GM12878 (cell line): ENCODE measurements at regions not wholly inside any gene's neighbourhood (a gene's known extent, or its start where the extent isn't known, plus 50 kb on each side); places are given as distances from the start of the nearest gene placed in this dataset.

ENCODE experiments used
- BCL11A ChIP-seq: IDR thresholded peaks from 2 replicates; pipeline ENCODE4 v1.6.1; 2011; ENCODE audit warnings: low read depth, low read length
- BHLHE40 ChIP-seq, 2 experiments: fragments of 450-650 bp in 1 of 2; IDR thresholded peaks; 2 replicates each; pipeline ENCODE4 v1.6.1; 2011 to 2017; ENCODE audit warnings: low read depth in 2 of 2, borderline replicate concordance in 1 of 2, improper control_type of control experiment in 1 of 2, low read length in 1 of 2, mild to moderate bottlenecking in 1 of 2
- BMI1 ChIP-seq: fragments of 450-650 bp; IDR thresholded peaks from 2 replicates; pipeline ENCODE4 v1.6.1; 2016; ENCODE audit warnings: mild to moderate bottlenecking, moderate library complexity, borderline replicate concordance
- CEBPB ChIP-seq, 2 experiments: fragments of 150-350 bp in 1 of 2; IDR thresholded peaks; 2 replicates each; pipeline ENCODE4 v1.6.1; 2012 to 2014; ENCODE audit warnings: low read depth in 2 of 2, low read length in 2 of 2, borderline replicate concordance in 1 of 2, inconsistent platforms in 1 of 2
- CHD1 ChIP-seq: IDR thresholded peaks from 2 replicates; pipeline ENCODE4 v1.6.1; 2012; ENCODE audit warnings: low read depth, low read length, improper control_type of control experiment
- CREM ChIP-seq: IDR thresholded peaks from 2 replicates; pipeline ENCODE4 v1.6.1; 2014; ENCODE audit warnings: antibody characterized with exemption, low read depth
- DPF2 ChIP-seq: fragments of 450-650 bp; IDR thresholded peaks from 2 replicates; pipeline ENCODE4 v1.6.1; 2017; ENCODE audit warnings: mild to moderate bottlenecking
- ETV6 ChIP-seq, 2 experiments: fragments of 450-650 bp in 1 of 2; IDR thresholded peaks in 1 of 2; conservative IDR thresholded peaks in 1 of 2; 2 replicates each; pipeline ENCODE4 v1.6.1; 2014; ENCODE audit warnings: antibody characterized with exemption in 1 of 2, borderline replicate concordance in 1 of 2, low read depth in 1 of 2, mild to moderate bottlenecking in 1 of 2, moderate library complexity in 1 of 2
- IRF4 ChIP-seq: IDR thresholded peaks from 2 replicates; pipeline ENCODE4 v1.6.1; 2011; ENCODE audit warnings: low read depth, low read length
- JUNB ChIP-seq: IDR thresholded peaks from 2 replicates; pipeline ENCODE4 v1.6.1; 2016; ENCODE audit warnings: antibody characterized with exemption, mild to moderate bottlenecking
- MEF2A ChIP-seq: IDR thresholded peaks from 2 replicates; pipeline ENCODE4 v1.6.1; 2011; ENCODE audit warnings: low read depth, mild to moderate bottlenecking, low read length, moderate library complexity; ENCODE audit not compliant: insufficient read depth
- MTA2 ChIP-seq: fragments of 450-650 bp; IDR thresholded peaks from 2 replicates; pipeline ENCODE4 v1.6.1; 2016; ENCODE audit warnings: low read depth, mild to moderate bottlenecking, moderate library complexity
- MXI1 ChIP-seq: fragments of 150-350 bp; IDR thresholded peaks from 2 replicates; pipeline ENCODE4 v1.6.1; 2011; ENCODE audit warnings: low read depth, mild to moderate bottlenecking, inconsistent platforms, low read length, improper control_type of control experiment
- NR2F1 ChIP-seq: fragments of 450-650 bp; conservative IDR thresholded peaks from 2 replicates; pipeline ENCODE4 v1.6.1; 2017; ENCODE audit warnings: mild to moderate bottlenecking
- PAX5 ChIP-seq: IDR thresholded peaks from 2 replicates; pipeline ENCODE4 v1.6.1; 2011; ENCODE audit warnings: low read depth, low read length, borderline replicate concordance
- PML ChIP-seq: IDR thresholded peaks from 2 replicates; pipeline ENCODE4 v1.6.1; 2012; ENCODE audit warnings: low read length, inconsistent platforms
- SMAD1 ChIP-seq: fragments of 450-650 bp; IDR thresholded peaks from 2 replicates; pipeline ENCODE4 v1.6.1; 2018; ENCODE audit warnings: mild to moderate bottlenecking, low read depth; ENCODE audit not compliant: partially characterized antibody
- SMAD5 ChIP-seq: IDR thresholded peaks from 2 replicates; pipeline ENCODE4 v1.6.1; 2016; ENCODE audit warnings: antibody characterized with exemption, low read depth
- STAT3 ChIP-seq: IDR thresholded peaks from 2 replicates; pipeline ENCODE4 v1.6.1; 2011; ENCODE audit warnings: low read depth, low read length, improper control_type of control experiment
- ZNF24 ChIP-seq: fragments of 450-650 bp; IDR thresholded peaks from 2 replicates; pipeline ENCODE4 v1.6.1; 2017; ENCODE audit warnings: antibody characterized with exemption, mild to moderate bottlenecking
- ZNF384 ChIP-seq: IDR thresholded peaks from 2 replicates; pipeline ENCODE4 v1.6.1; 2012; ENCODE audit warnings: low read depth, mild to moderate bottlenecking, low read length, improper control_type of control experiment, borderline replicate concordance
- TF ChIP-seq, protein P1 (sequence below): fragments of 450-650 bp; IDR thresholded peaks from 2 replicates; pipeline ENCODE4 v1.6.1; 2017; ENCODE audit warnings: mild to moderate bottlenecking, moderate library complexity
- TF ChIP-seq, protein P2 (sequence below): IDR thresholded peaks from 2 replicates; pipeline ENCODE4 v1.6.1; 2011; ENCODE audit warnings: borderline replicate concordance, low read depth, mild to moderate bottlenecking, moderate library complexity, mixed read lengths, low read length; ENCODE audit not compliant: insufficient read depth; ENCODE audit errors: extremely low read length
- TF ChIP-seq, protein P3 (sequence below): fragments of 450-650 bp; IDR thresholded peaks from 2 replicates; pipeline ENCODE4 v1.6.1; 2018; ENCODE audit warnings: mild to moderate bottlenecking, low read depth, moderate library complexity; ENCODE audit not compliant: partially characterized antibody

DNA sequence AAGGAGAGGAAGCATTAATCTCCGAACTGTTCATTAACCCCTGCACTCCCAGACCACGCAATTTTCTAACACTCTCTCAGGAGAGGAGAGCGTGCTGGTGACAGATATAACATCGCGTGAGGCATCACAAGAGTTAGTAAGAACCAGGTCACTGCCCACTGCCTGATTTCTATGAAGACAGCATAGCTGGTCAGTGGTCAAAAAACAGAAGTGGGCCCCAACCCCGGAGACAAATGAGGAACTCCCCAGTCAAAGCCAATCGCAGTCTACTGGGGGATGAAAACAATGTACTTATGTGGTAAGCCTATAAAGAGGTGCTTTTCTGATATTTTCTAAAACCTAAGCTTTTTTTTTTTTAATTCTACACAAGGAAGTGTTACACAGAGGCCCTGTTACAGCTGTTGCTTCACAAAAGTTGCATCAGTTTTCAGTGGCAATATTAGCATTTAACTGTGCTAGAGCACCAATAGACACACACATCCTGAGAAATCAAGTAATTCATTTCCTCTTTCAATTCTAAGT is 231.8 kb upstream of the IRF2BP2 start (continued):
- TF ChIP-seq, protein P1, sequence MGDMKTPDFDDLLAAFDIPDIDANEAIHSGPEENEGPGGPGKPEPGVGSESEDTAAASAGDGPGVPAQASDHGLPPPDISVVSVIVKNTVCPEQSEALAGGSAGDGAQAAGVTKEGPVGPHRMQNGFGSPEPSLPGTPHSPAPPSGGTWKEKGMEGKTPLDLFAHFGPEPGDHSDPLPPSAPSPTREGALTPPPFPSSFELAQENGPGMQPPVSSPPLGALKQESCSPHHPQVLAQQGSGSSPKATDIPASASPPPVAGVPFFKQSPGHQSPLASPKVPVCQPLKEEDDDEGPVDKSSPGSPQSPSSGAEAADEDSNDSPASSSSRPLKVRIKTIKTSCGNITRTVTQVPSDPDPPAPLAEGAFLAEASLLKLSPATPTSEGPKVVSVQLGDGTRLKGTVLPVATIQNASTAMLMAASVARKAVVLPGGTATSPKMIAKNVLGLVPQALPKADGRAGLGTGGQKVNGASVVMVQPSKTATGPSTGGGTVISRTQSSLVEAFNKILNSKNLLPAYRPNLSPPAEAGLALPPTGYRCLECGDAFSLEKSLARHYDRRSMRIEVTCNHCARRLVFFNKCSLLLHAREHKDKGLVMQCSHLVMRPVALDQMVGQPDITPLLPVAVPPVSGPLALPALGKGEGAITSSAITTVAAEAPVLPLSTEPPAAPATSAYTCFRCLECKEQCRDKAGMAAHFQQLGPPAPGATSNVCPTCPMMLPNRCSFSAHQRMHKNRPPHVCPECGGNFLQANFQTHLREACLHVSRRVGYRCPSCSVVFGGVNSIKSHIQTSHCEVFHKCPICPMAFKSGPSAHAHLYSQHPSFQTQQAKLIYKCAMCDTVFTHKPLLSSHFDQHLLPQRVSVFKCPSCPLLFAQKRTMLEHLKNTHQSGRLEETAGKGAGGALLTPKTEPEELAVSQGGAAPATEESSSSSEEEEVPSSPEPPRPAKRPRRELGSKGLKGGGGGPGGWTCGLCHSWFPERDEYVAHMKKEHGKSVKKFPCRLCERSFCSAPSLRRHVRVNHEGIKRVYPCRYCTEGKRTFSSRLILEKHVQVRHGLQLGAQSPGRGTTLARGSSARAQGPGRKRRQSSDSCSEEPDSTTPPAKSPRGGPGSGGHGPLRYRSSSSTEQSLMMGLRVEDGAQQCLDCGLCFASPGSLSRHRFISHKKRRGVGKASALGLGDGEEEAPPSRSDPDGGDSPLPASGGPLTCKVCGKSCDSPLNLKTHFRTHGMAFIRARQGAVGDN: peak; percentile 91
- TF ChIP-seq CREM: peak; percentile 69
- peak; percentile 89 to 92 for TF ChIP-seq BHLHE40 (IDR thresholded peaks at IDR 0.05; ENCODE audit: borderline replicate concordance in 1 of 2, low read depth in 2 of 2, low read length in 1 of 2)
- TF ChIP-seq CEBPB (IDR thresholded peaks at IDR 0.05; ENCODE audit: borderline replicate concordance in 1 of 2, low read depth in 2 of 2, low read length in 2 of 2): peak in 1 of 2 experiments; percentile 58; a peak in 2 of 4 replicates
- TF ChIP-seq CHD1: no peak
- TF ChIP-seq STAT3: no peak
- TF ChIP-seq MXI1: no peak
- peak; percentile 44 for TF ChIP-seq SMAD1
- TF ChIP-seq, protein P2, sequence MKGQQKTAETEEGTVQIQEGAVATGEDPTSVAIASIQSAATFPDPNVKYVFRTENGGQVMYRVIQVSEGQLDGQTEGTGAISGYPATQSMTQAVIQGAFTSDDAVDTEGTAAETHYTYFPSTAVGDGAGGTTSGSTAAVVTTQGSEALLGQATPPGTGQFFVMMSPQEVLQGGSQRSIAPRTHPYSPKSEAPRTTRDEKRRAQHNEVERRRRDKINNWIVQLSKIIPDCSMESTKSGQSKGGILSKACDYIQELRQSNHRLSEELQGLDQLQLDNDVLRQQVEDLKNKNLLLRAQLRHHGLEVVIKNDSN: no peak
- TF ChIP-seq NR2F1: peak; percentile 78; the same call in 1 of the 2 replicates
- TF ChIP-seq, protein P3, sequence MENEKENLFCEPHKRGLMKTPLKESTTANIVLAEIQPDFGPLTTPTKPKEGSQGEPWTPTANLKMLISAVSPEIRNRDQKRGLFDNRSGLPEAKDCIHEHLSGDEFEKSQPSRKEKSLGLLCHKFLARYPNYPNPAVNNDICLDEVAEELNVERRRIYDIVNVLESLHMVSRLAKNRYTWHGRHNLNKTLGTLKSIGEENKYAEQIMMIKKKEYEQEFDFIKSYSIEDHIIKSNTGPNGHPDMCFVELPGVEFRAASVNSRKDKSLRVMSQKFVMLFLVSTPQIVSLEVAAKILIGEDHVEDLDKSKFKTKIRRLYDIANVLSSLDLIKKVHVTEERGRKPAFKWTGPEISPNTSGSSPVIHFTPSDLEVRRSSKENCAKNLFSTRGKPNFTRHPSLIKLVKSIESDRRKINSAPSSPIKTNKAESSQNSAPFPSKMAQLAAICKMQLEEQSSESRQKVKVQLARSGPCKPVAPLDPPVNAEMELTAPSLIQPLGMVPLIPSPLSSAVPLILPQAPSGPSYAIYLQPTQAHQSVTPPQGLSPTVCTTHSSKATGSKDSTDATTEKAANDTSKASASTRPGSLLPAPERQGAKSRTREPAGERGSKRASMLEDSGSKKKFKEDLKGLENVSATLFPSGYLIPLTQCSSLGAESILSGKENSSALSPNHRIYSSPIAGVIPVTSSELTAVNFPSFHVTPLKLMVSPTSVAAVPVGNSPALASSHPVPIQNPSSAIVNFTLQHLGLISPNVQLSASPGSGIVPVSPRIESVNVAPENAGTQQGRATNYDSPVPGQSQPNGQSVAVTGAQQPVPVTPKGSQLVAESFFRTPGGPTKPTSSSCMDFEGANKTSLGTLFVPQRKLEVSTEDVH: no peak
- peak; percentile 42; the same call in 1 of the 2 replicates for TF ChIP-seq MEF2A
- TF ChIP-seq ZNF384: peak; percentile 88; the same call in 1 of the 2 replicates
- TF ChIP-seq PAX5: peak; percentile 86
- peak; percentile 78; the same call in 1 of the 2 replicates for TF ChIP-seq DPF2
- TF ChIP-seq BMI1: peak; percentile 50; the same call in 1 of the 2 replicates
- 0 out of 2 replicates have a peak, but pooled peaks have one; percentile 27 for TF ChIP-seq JUNB
- TF ChIP-seq SMAD5: no peak; the same call in 1 of the 2 replicates
- 0 out of 2 replicates have a peak, but pooled peaks have one; percentile 33 for TF ChIP-seq ZNF24
- TF ChIP-seq IRF4: 0 out of 2 replicates have a peak, but pooled peaks have one; percentile 40
- peak; percentile 87 for TF ChIP-seq BCL11A
- peak; percentile 71 for TF ChIP-seq PML
- TF ChIP-seq ETV6 (conservative IDR thresholded peaks at IDR 0.05 in 1 of 2, IDR thresholded peaks at IDR 0.05 in 1 of 2; ENCODE audit: borderline replicate concordance in 1 of 2, low read depth in 1 of 2): peak in 1 of 2 experiments; percentile 71; a peak in 1 of 4 replicates
- TF ChIP-seq MTA2: peak; percentile 88
